ENCODE measurements at regions not wholly inside any gene's neighbourhood (a gene's known extent, or its start where the extent isn't known, plus 50 kb on each side); places are given as distances from the start of the nearest gene placed in this dataset.

GRCh38 chr4:22910200-22910599 is 217.5 kb downstream of the GBA3 start:
- intact Hi-C loops (cut with DNase I), result no loop called here
- Histone ChIP-seq H3K4me3 (no peak overlapping the region), H3K27ac (no peak overlapping the region), H3K9me3 (no peaks in the 10 kb centered on the region), H3K36me3 (no peaks in the 10 kb centered on the region), H3K27me3 (replicated peaks; ENCODE audit: insufficient read depth) (no peaks in the 10 kb centered on the region), H3K4me1 (replicated peaks) (no peaks in the 10 kb centered on the region)
- DNase-seq (ENCODE audit: low spot score), result no peak
- TF ChIP-seq POLR2AphosphoS5 (IDR thresholded peaks at IDR 0.05) (no peak), CTCF (IDR thresholded peaks at IDR 0.05) (no peak), POLR2A (IDR thresholded peaks at IDR 0.05) (no peak)
- WGBS, result 25% methylated on average over 2 of the region's 2 CpGs

- Histone ChIP-seq H3K9me3 (no peaks in the 10 kb centered on the region), H3K27ac (no peak overlapping the region), H3K4me1 (replicated peaks) (no peaks in the 10 kb centered on the region), H3K36me3 (no peaks in the 10 kb centered on the region), H3K4me3 (no peak overlapping the region), H3K27me3 (replicated peaks; ENCODE audit: insufficient read depth) (no peaks in the 10 kb centered on the region)
- no peak for DNase-seq (ENCODE audit: low spot score)
- intact Hi-C loops (cut with DNase I), result no loop called here
- TF ChIP-seq POLR2AphosphoS5 (IDR thresholded peaks at IDR 0.05), result no peak
- no peak for TF ChIP-seq CTCF (IDR thresholded peaks at IDR 0.05)
- no peak for TF ChIP-seq POLR2A (IDR thresholded peaks at IDR 0.05)
- 66% methylated on average over 2 of the region's 2 CpGs for WGBS
Measured at GRCh38 chr4:22906045-22906444, 213.3 kb downstream of the GBA3 start.

- DNase-seq (ENCODE audit: low spot score), result no peak
- no peak for TF ChIP-seq POLR2A (IDR thresholded peaks at IDR 0.05)
- Histone ChIP-seq H3K9me3 (no peaks in the 10 kb centered on the region), H3K4me3 (no peak overlapping the region), H3K4me1 (replicated peaks) (no peaks in the 10 kb centered on the region), H3K27me3 (replicated peaks; ENCODE audit: insufficient read depth) (no peaks in the 10 kb centered on the region), H3K27ac (no peak overlapping the region), H3K36me3 (no peaks in the 10 kb centered on the region)
- intact Hi-C loops (cut with DNase I), result no loop called here
- 21% methylated on average over 3 of the region's 3 CpGs for WGBS
Measured at GRCh38 chr4:22903913-22904312, 211.2 kb downstream of the GBA3 start.

GRCh38 chr4:22901631-22902030 is 208.9 kb downstream of the GBA3 start:
- H3K4me3 ChIP-seq, result no peak overlapping the region
- DNase-seq (ENCODE audit: low spot score), result no peak
- WGBS, result 29% methylated on average over 1 of the region's 1 CpG
- intact Hi-C loops (cut with DNase I), result no loop called here
- H3K4me1 ChIP-seq (replicated peaks), result no peaks in the 10 kb centered on the region
- TF ChIP-seq POLR2AphosphoS5 (IDR thresholded peaks at IDR 0.05) (no peak), POLR2A (IDR thresholded peaks at IDR 0.05) (no peak), CTCF (IDR thresholded peaks at IDR 0.05) (no peak)
- H3K27me3 ChIP-seq (replicated peaks; ENCODE audit: insufficient read depth), result no peaks in the 10 kb centered on the region
- H3K27ac ChIP-seq, result no peak overlapping the region
- H3K9me3 ChIP-seq, result no peaks in the 10 kb centered on the region
- H3K36me3 ChIP-seq, result no peaks in the 10 kb centered on the region

GRCh38 chr4:22900876-22901275 is 208.1 kb downstream of the GBA3 start:
- intact Hi-C loops (cut with DNase I), result no loop called here
- WGBS, result 40% methylated on average over 2 of the region's 2 CpGs
- Histone ChIP-seq H3K36me3 (no peaks in the 10 kb centered on the region), H3K4me1 (replicated peaks) (no peaks in the 10 kb centered on the region), H3K4me3 (no peak overlapping the region), H3K27ac (no peak overlapping the region), H3K9me3 (no peaks in the 10 kb centered on the region), H3K27me3 (replicated peaks; ENCODE audit: insufficient read depth) (no peaks in the 10 kb centered on the region)
- TF ChIP-seq CTCF (IDR thresholded peaks at IDR 0.05), result no peak
- no peak for TF ChIP-seq POLR2A (IDR thresholded peaks at IDR 0.05)
- no peak for TF ChIP-seq POLR2AphosphoS5 (IDR thresholded peaks at IDR 0.05)
- DNase-seq (ENCODE audit: low spot score), result no peak

Data from prostate gland (tissue), 2 donors.